ENCODE measurements at regions not wholly inside any gene's neighbourhood (a gene's known extent, or its start where the extent isn't known, plus 50 kb on each side); places are given as distances from the start of the nearest gene placed in this dataset.

GRCh38 chr5:164597293-164597900 lies 1092.0 kb downstream of the MAT2B start:
- Histone ChIP-seq H3K4me1 (ENCODE audit: control insufficient read depth, insufficient read depth, low read length) (no peaks in the 10 kb centered on the region), H3K9ac (ENCODE audit: low read length) (no peak overlapping the region), H3K27ac (ENCODE audit: low read depth, low read length) (no peak overlapping the region), H3K27me3 (ENCODE audit: control insufficient read depth, insufficient read depth, low read length) (no peaks in the 10 kb centered on the region), H3K36me3 (ENCODE audit: control insufficient read depth, insufficient read depth, low read length) (no peaks in the 10 kb centered on the region), H3K4me3 (ENCODE audit: low read length) (no peak overlapping the region)

- H3K27me3 ChIP-seq (ENCODE audit: control insufficient read depth, insufficient read depth, low read length): no peaks in the 10 kb centered on the region
- H3K9ac ChIP-seq (ENCODE audit: low read length): no peak overlapping the region
- no peaks in the 10 kb centered on the region for H3K4me1 ChIP-seq (ENCODE audit: control insufficient read depth, insufficient read depth, low read length)
- H3K36me3 ChIP-seq (ENCODE audit: control insufficient read depth, insufficient read depth, low read length): no peaks in the 10 kb centered on the region
- H3K27ac ChIP-seq (ENCODE audit: low read depth, low read length): no peak overlapping the region
- no peak overlapping the region for H3K4me3 ChIP-seq (ENCODE audit: low read length)
These were observed 1094.9 kb downstream of the MAT2B start for GRCh38 chr5:164600274-164600673.

GRCh38 chr5:164600929-164601535 lies 1095.6 kb downstream of the MAT2B start:
- Histone ChIP-seq H3K9ac (ENCODE audit: low read length) (no peak overlapping the region), H3K4me3 (ENCODE audit: low read length) (no peak overlapping the region), H3K36me3 (ENCODE audit: control insufficient read depth, insufficient read depth, low read length) (no peaks in the 10 kb centered on the region), H3K27me3 (ENCODE audit: control insufficient read depth, insufficient read depth, low read length) (no peaks in the 10 kb centered on the region), H3K27ac (ENCODE audit: low read depth, low read length) (no peak overlapping the region), H3K4me1 (ENCODE audit: control insufficient read depth, insufficient read depth, low read length) (no peaks in the 10 kb centered on the region)

- Histone ChIP-seq H3K27me3 (ENCODE audit: control insufficient read depth, insufficient read depth, low read length) (no peaks in the 10 kb centered on the region), H3K4me3 (ENCODE audit: low read length) (no peak overlapping the region), H3K9ac (ENCODE audit: low read length) (no peak overlapping the region), H3K4me1 (ENCODE audit: control insufficient read depth, insufficient read depth, low read length) (no peaks in the 10 kb centered on the region), H3K36me3 (ENCODE audit: control insufficient read depth, insufficient read depth, low read length) (no peaks in the 10 kb centered on the region), H3K27ac (ENCODE audit: low read depth, low read length) (no peak overlapping the region)
These were observed 1103.1 kb downstream of the MAT2B start for GRCh38 chr5:164608507-164608906.

GRCh38 chr5:164610374-164610773 lies 1105.0 kb downstream of the MAT2B start:
- H3K9ac ChIP-seq (ENCODE audit: low read length): no peak overlapping the region
- no peak overlapping the region for H3K27ac ChIP-seq (ENCODE audit: low read depth, low read length)
- H3K27me3 ChIP-seq (ENCODE audit: control insufficient read depth, insufficient read depth, low read length): no peaks in the 10 kb centered on the region
- no peak overlapping the region for H3K4me3 ChIP-seq (ENCODE audit: low read length)
- no peaks in the 10 kb centered on the region for H3K36me3 ChIP-seq (ENCODE audit: control insufficient read depth, insufficient read depth, low read length)
- no peaks in the 10 kb centered on the region for H3K4me1 ChIP-seq (ENCODE audit: control insufficient read depth, insufficient read depth, low read length)

GRCh38 chr5:164614707-164615106 lies 1109.3 kb downstream of the MAT2B start:
- no peak overlapping the region for H3K9ac ChIP-seq (ENCODE audit: low read length)
- H3K36me3 ChIP-seq (ENCODE audit: control insufficient read depth, insufficient read depth, low read length): no peaks in the 10 kb centered on the region
- H3K27ac ChIP-seq (ENCODE audit: low read depth, low read length): no peak overlapping the region
- no peaks in the 10 kb centered on the region for H3K27me3 ChIP-seq (ENCODE audit: control insufficient read depth, insufficient read depth, low read length)
- H3K4me1 ChIP-seq (ENCODE audit: control insufficient read depth, insufficient read depth, low read length): no peaks in the 10 kb centered on the region
- no peak overlapping the region for H3K4me3 ChIP-seq (ENCODE audit: low read length)

GRCh38 chr5:164617290-164617689 lies 1111.9 kb downstream of the MAT2B start:
- no peak overlapping the region for H3K27ac ChIP-seq (ENCODE audit: low read depth, low read length)
- H3K4me1 ChIP-seq (ENCODE audit: control insufficient read depth, insufficient read depth, low read length): no peaks in the 10 kb centered on the region
- no peak overlapping the region for H3K9ac ChIP-seq (ENCODE audit: low read length)
- no peaks in the 10 kb centered on the region for H3K27me3 ChIP-seq (ENCODE audit: control insufficient read depth, insufficient read depth, low read length)
- no peaks in the 10 kb centered on the region for H3K36me3 ChIP-seq (ENCODE audit: control insufficient read depth, insufficient read depth, low read length)
- H3K4me3 ChIP-seq (ENCODE audit: low read length): no peak overlapping the region

GRCh38 chr5:164627021-164627420 lies 1121.6 kb downstream of the MAT2B start:
- H3K27me3 ChIP-seq (ENCODE audit: control insufficient read depth, insufficient read depth, low read length): no peaks in the 10 kb centered on the region
- no peak overlapping the region for H3K9ac ChIP-seq (ENCODE audit: low read length)
- no peak overlapping the region for H3K27ac ChIP-seq (ENCODE audit: low read depth, low read length)
- no peaks in the 10 kb centered on the region for H3K4me1 ChIP-seq (ENCODE audit: control insufficient read depth, insufficient read depth, low read length)
- H3K4me3 ChIP-seq (ENCODE audit: low read length): no peak overlapping the region
- H3K36me3 ChIP-seq (ENCODE audit: control insufficient read depth, insufficient read depth, low read length): no peaks in the 10 kb centered on the region

- Histone ChIP-seq H3K4me1 (ENCODE audit: control insufficient read depth, insufficient read depth, low read length) (no peaks in the 10 kb centered on the region), H3K27ac (ENCODE audit: low read depth, low read length) (no peak overlapping the region), H3K4me3 (ENCODE audit: low read length) (no peak overlapping the region), H3K27me3 (ENCODE audit: control insufficient read depth, insufficient read depth, low read length) (no peaks in the 10 kb centered on the region), H3K9ac (ENCODE audit: low read length) (no peak overlapping the region), H3K36me3 (ENCODE audit: control insufficient read depth, insufficient read depth, low read length) (no peaks in the 10 kb centered on the region)
These were observed 1131.0 kb downstream of the MAT2B start for GRCh38 chr5:164636456-164636855.

GRCh38 chr5:164637931-164638521 lies 1132.6 kb downstream of the MAT2B start:
- Histone ChIP-seq H3K27me3 (ENCODE audit: control insufficient read depth, insufficient read depth, low read length) (no peaks in the 10 kb centered on the region), H3K4me1 (ENCODE audit: control insufficient read depth, insufficient read depth, low read length) (no peaks in the 10 kb centered on the region), H3K36me3 (ENCODE audit: control insufficient read depth, insufficient read depth, low read length) (no peaks in the 10 kb centered on the region), H3K4me3 (ENCODE audit: low read length) (no peak overlapping the region), H3K27ac (ENCODE audit: low read depth, low read length) (no peak overlapping the region), H3K9ac (ENCODE audit: low read length) (no peak overlapping the region)

- Histone ChIP-seq H3K36me3 (ENCODE audit: control insufficient read depth, insufficient read depth, low read length) (no peaks in the 10 kb centered on the region), H3K4me3 (ENCODE audit: low read length) (no peak overlapping the region), H3K4me1 (ENCODE audit: control insufficient read depth, insufficient read depth, low read length) (no peaks in the 10 kb centered on the region), H3K9ac (ENCODE audit: low read length) (no peak overlapping the region), H3K27me3 (ENCODE audit: control insufficient read depth, insufficient read depth, low read length) (no peaks in the 10 kb centered on the region), H3K27ac (ENCODE audit: low read depth, low read length) (no peak overlapping the region)
These were observed 1143.8 kb downstream of the MAT2B start for GRCh38 chr5:164649266-164649665.

GRCh38 chr5:164650427-164650826 lies 1145.0 kb downstream of the MAT2B start:
- Histone ChIP-seq H3K9ac (ENCODE audit: low read length) (no peak overlapping the region), H3K27ac (ENCODE audit: low read depth, low read length) (no peak overlapping the region), H3K27me3 (ENCODE audit: control insufficient read depth, insufficient read depth, low read length) (no peaks in the 10 kb centered on the region), H3K36me3 (ENCODE audit: control insufficient read depth, insufficient read depth, low read length) (no peaks in the 10 kb centered on the region), H3K4me1 (ENCODE audit: control insufficient read depth, insufficient read depth, low read length) (no peaks in the 10 kb centered on the region), H3K4me3 (ENCODE audit: low read length) (no peak overlapping the region)

Measured in rectal smooth muscle tissue (tissue), 1 donor.